ENCODE measurements at regions not wholly inside any gene's neighbourhood (a gene's known extent, or its start where the extent isn't known, plus 50 kb on each side); places are given as distances from the start of the nearest gene placed in this dataset.

DNA sequence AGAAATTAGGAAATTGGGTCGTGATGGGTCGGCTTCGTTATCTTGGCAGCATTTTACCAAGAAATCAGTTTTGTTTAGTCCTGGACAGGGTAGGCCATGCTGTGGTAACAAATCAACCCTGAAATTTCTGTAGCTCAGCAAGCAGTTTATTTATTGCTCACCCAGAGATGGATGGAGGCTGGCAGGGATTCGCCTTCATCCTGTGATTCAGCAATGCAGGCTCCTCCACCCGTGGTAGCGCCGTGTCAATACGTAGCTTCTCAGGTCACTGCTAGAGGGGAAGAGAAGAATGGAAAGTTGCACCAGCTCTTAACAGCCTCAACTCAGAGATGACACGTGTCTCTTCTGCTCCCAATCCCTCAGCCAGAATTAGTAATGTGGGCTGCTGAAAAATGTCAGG is 157.0 kb upstream of the SGK1 start:
- Histone ChIP-seq H3K4me1 (ENCODE audit: insufficient read depth, low read length) (no peaks in the 10 kb centered on the region), H3K4me3 (ENCODE audit: low read length) (no peak overlapping the region), H3K27me3 (ENCODE audit: insufficient read depth, low read length) (no peaks in the 10 kb centered on the region), H3K9me3 (ENCODE audit: low read depth, low read length) (no peaks in the 10 kb centered on the region)

DNA sequence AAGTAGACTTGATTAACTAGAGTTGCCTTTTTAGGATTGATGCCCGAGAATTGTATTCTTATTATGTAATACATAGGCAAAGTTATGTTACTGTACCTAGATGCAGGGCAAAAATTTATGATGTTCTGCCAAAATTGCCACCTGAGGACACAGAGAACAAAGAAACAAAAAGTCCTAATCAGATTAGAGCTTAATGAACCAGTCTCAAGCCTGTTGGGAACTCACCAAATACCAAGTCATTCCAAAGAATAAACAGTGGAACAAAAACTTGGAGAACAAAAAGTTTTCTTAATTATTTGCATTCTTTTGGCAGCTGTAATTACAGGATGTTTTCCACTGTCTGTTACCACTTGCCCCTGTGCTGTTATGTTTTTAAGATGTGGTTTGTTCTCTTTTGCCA is 154.7 kb upstream of the SGK1 start:
- Histone ChIP-seq H3K4me3 (ENCODE audit: low read length) (no peak overlapping the region), H3K27me3 (ENCODE audit: insufficient read depth, low read length) (no peaks in the 10 kb centered on the region), H3K4me1 (ENCODE audit: insufficient read depth, low read length) (no peaks in the 10 kb centered on the region), H3K9me3 (ENCODE audit: low read depth, low read length) (no peaks in the 10 kb centered on the region)

DNA sequence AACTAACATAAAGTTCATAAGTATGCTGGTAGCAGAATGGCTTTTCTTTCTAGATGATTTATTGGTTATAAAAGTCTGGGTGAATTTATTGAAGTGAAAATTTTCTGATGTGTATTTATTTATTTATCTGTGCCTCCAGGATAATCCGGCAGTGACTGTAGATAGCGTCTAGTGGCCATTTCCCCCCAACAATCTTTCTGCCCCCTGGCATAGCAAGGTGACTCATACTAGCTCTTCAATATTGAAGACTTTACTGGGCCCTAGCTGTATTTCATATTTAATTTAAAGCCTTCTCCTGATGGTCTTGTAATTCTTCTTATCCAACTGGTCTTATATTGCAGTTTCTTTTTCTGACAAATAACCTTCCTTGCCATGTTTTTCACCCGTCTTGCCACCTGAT is 154.1 kb upstream of the SGK1 start:
- Histone ChIP-seq H3K4me3 (ENCODE audit: low read length) (no peak overlapping the region), H3K9me3 (ENCODE audit: low read depth, low read length) (no peaks in the 10 kb centered on the region), H3K4me1 (ENCODE audit: insufficient read depth, low read length) (no peaks in the 10 kb centered on the region), H3K27me3 (ENCODE audit: insufficient read depth, low read length) (no peaks in the 10 kb centered on the region)

DNA sequence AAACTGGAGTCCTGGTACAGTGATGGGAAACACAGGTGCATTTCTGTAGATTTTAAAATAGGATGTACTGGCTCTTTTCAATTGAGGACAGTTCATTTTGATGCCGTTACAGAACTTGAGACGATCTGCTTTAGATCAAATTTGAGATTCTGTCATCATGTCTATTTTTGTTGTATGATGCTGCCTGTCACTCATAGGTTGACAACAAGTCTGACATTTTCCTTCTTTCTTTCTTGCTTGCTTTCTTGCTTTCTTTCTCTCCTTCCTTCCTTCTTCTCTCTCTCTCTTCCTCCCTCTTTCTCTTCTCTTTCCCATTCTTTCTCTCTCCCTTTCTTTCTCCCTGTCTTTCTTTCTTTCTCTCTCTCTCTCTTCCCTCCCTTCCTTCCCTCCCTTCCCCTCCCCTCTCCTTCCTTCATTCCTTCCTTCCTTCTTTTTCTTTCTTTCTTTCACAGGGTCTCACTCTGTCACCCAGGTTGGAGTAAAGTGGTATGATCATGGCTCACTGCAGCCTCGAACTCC is 152.6 kb upstream of the SGK1 start:
- Histone ChIP-seq H3K4me3 (ENCODE audit: low read length) (no peak overlapping the region), H3K9me3 (ENCODE audit: low read depth, low read length) (no peaks in the 10 kb centered on the region), H3K4me1 (ENCODE audit: insufficient read depth, low read length) (no peaks in the 10 kb centered on the region), H3K27me3 (ENCODE audit: insufficient read depth, low read length) (no peaks in the 10 kb centered on the region)

GRCh38 chr6:134469702-134470456 is 152.0 kb upstream of the SGK1 start:
- Histone ChIP-seq H3K4me1 (ENCODE audit: insufficient read depth, low read length) (peaks cover 1% of the 10 kb centered on the region), H3K4me3 (ENCODE audit: low read length) (no peak overlapping the region), H3K27me3 (ENCODE audit: insufficient read depth, low read length) (no peaks in the 10 kb centered on the region), H3K9me3 (ENCODE audit: low read depth, low read length) (no peaks in the 10 kb centered on the region)

DNA sequence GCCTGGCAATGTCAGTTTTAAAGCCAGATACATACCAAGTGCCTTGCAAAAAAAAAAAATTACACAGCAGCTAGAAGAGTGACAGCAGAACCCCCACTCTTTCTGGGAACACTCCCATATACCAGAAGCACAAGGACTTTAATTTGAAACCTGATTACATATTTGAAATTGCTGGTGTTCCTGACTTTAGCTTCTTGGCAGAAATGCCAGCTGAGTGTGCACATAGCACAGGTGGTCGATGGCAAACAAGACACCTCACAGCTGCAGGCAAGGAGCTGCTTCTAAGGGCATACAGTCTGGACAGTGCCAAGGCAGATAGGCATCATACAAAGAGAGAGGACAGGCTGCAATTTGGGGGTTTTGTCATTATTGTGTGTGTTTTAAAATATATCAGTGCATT is 150.7 kb upstream of the SGK1 start:
- Histone ChIP-seq H3K4me1 (ENCODE audit: insufficient read depth, low read length) (peaks cover 5% of the 10 kb centered on the region), H3K9me3 (ENCODE audit: low read depth, low read length) (no peaks in the 10 kb centered on the region), H3K27me3 (ENCODE audit: insufficient read depth, low read length) (no peaks in the 10 kb centered on the region), H3K4me3 (ENCODE audit: low read length) (no peak overlapping the region)

GRCh38 chr6:134467620-134468019 is 149.7 kb upstream of the SGK1 start:
- Histone ChIP-seq H3K4me1 (ENCODE audit: insufficient read depth, low read length) (peaks cover 5% of the 10 kb centered on the region), H3K9me3 (ENCODE audit: low read depth, low read length) (no peaks in the 10 kb centered on the region), H3K4me3 (ENCODE audit: low read length) (no peak overlapping the region), H3K27me3 (ENCODE audit: insufficient read depth, low read length) (no peaks in the 10 kb centered on the region)

- H3K4me3 ChIP-seq (ENCODE audit: low read length), result no peak overlapping the region
- peaks cover 5% of the 10 kb centered on the region for H3K4me1 ChIP-seq (ENCODE audit: insufficient read depth, low read length)
- no peaks in the 10 kb centered on the region for H3K9me3 ChIP-seq (ENCODE audit: low read depth, low read length)
- H3K27me3 ChIP-seq (ENCODE audit: insufficient read depth, low read length), result no peaks in the 10 kb centered on the region
Observed at GRCh38 chr6:134466771-134467525, 149.0 kb upstream of the SGK1 start.

DNA sequence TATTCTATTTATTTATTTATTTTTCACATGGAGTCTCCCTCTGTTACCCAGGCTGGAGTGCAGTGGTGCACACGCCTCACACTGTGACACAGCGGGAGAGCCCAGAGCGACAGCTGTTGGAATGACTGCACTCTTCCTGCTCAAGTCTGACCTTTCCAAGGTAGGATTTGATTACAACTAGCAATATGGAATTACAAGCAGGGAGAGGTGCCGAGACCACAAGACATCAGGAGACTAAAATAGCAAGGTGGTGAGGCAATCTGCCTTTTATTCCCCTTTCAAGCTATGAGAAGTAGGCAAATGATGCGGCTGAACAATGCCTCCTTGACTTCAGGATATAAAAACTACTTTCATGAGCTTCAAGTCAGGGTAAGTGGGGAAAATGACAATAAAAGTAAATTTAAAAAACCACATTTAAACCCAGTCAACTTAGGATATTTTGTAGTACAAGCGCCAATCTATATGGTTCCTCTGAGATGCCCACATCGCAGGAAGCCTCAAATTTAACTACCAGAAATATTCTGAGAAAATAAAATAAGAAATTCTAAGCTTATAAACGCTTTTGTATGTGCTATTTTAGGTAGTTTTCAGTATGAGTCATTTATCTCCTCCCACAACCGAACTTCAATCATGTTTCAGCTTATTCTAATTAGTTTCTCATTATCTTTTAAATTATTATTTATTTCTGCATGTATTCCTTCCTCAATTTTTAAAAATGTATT is 146.9 kb upstream of the SGK1 start:
- peaks cover 5% of the 10 kb centered on the region for H3K4me1 ChIP-seq (ENCODE audit: insufficient read depth, low read length)
- no peaks in the 10 kb centered on the region for H3K27me3 ChIP-seq (ENCODE audit: insufficient read depth, low read length)
- no peaks in the 10 kb centered on the region for H3K9me3 ChIP-seq (ENCODE audit: low read depth, low read length)
- no peak overlapping the region for H3K4me3 ChIP-seq (ENCODE audit: low read length)

DNA sequence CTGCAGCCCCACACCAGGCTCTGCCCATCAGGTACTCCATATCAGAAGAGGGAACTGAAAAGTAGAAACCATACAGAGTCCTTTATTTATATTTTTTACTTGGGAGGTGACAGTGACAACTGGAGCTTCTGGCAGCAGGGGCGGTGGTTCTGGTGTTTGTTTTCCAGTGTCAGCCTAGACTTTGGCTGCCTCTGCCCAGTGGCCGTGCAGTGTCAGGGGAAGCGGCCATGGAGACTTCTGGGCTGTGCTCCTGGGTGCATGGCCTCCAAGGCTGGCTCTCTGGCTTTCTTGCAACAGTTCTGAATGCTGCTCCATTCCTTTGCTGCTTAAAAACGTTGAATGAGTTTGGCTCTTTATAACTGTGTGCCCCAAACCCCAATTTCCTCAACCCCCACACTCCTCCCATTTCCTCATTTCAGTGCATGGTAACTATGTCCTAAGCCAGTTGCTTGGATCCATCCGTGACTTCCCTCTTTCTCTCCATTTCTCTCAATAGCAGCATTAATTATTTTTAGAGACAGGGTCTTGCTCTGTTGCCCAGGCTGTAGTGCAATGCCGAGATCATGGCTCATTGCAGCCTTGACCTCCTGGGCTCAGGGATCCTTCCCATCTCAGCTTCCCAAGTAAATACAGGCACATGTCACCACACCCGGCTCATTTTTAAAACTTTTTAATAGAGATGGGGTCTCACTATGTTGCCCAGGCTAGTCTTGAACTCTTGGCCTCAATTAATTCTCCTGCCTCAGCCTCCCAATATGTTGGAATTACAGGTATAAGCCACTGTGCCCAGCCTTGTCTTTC is 141.1 kb upstream of the SGK1 start:
- peaks cover 14% of the 10 kb centered on the region for H3K4me1 ChIP-seq (ENCODE audit: insufficient read depth, low read length)
- H3K9me3 ChIP-seq (ENCODE audit: low read depth, low read length), result no peaks in the 10 kb centered on the region
- H3K27me3 ChIP-seq (ENCODE audit: insufficient read depth, low read length), result no peaks in the 10 kb centered on the region
- no peak overlapping the region for H3K4me3 ChIP-seq (ENCODE audit: low read length)

- Histone ChIP-seq H3K4me1 (ENCODE audit: insufficient read depth, low read length) (peaks cover 14% of the 10 kb centered on the region), H3K4me3 (ENCODE audit: low read length) (no peak overlapping the region), H3K9me3 (ENCODE audit: low read depth, low read length) (no peaks in the 10 kb centered on the region), H3K27me3 (ENCODE audit: insufficient read depth, low read length) (no peaks in the 10 kb centered on the region)
Observed at GRCh38 chr6:134457941-134458340, 140.0 kb upstream of the SGK1 start.

GRCh38 chr6:134456226-134456625 is 138.3 kb upstream of the SGK1 start:
- Histone ChIP-seq H3K9me3 (ENCODE audit: low read depth, low read length) (no peaks in the 10 kb centered on the region), H3K4me3 (ENCODE audit: low read length) (no peak overlapping the region), H3K27me3 (ENCODE audit: insufficient read depth, low read length) (no peaks in the 10 kb centered on the region), H3K4me1 (ENCODE audit: insufficient read depth, low read length) (peaks cover 14% of the 10 kb centered on the region)

- no peak overlapping the region for H3K4me3 ChIP-seq (ENCODE audit: low read length)
- H3K27me3 ChIP-seq (ENCODE audit: insufficient read depth, low read length), result no peaks in the 10 kb centered on the region
- no peaks in the 10 kb centered on the region for H3K9me3 ChIP-seq (ENCODE audit: low read depth, low read length)
- peaks cover 14% of the 10 kb centered on the region for H3K4me1 ChIP-seq (ENCODE audit: insufficient read depth, low read length)
Observed at GRCh38 chr6:134455319-134455718, 137.4 kb upstream of the SGK1 start.

DNA sequence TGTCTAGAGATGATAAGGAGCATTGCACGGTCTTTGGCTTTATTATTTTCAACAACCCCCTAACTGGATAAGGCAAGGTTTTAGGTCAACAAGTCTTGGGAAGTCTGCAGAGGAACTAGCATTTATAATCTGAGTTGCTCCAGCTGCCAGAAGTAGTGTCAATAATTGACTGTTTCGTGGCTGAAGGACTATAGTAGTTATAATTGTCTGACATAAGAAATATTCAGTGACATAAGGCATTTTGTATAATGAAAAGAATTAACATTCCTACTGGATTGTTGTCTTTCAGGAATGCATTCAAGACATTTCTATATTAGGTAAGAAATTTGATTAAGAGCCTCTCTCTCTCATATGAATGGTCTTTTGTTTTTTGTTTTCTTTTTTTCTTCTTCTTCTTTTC is 136.9 kb upstream of the SGK1 start:
- H3K27me3 ChIP-seq (ENCODE audit: insufficient read depth, low read length), result no peaks in the 10 kb centered on the region
- no peaks in the 10 kb centered on the region for H3K9me3 ChIP-seq (ENCODE audit: low read depth, low read length)
- peaks cover 14% of the 10 kb centered on the region for H3K4me1 ChIP-seq (ENCODE audit: insufficient read depth, low read length)
- H3K4me3 ChIP-seq (ENCODE audit: low read length), result no peak overlapping the region
